WI38 (cell line): ENCODE measurements at regions not wholly inside any gene's neighbourhood (a gene's known extent, or its start where the extent isn't known, plus 50 kb on each side); places are given as distances from the start of the nearest gene placed in this dataset.
"Not testable (repeated sequence)": the region's sequence is repeated elsewhere in the genome, so short reads cannot be mapped to it uniquely, and the experiment has no call there.

Source experiments
- H3K4me3 ChIP-seq: 2 replicates; pipeline ENCODE4 v1.5.1; 2011; ENCODE audit warnings: low read depth, mild to moderate bottlenecking, control low read depth, low read length
- CTCF ChIP-seq: IDR thresholded peaks from 2 replicates; pipeline ENCODE4 v1.5.1; 2012; ENCODE audit warnings: low read depth, mild to moderate bottlenecking, control low read depth, low read length

GRCh38 chr20:53728359-53728758 is 134.7 kb upstream of the ZNF217 start:
- no peak overlapping the region for H3K4me3 ChIP-seq
- TF ChIP-seq CTCF: no peak

- H3K4me3 ChIP-seq: not testable (repeated sequence)
Measured at GRCh38 chr20:53727239-53727638, 133.6 kb upstream of the ZNF217 start.

GRCh38 chr20:53725575-53725970 is 131.9 kb upstream of the ZNF217 start:
- H3K4me3 ChIP-seq: no peak overlapping the region
- no peak for TF ChIP-seq CTCF

- no peak for TF ChIP-seq CTCF
- H3K4me3 ChIP-seq: no peak overlapping the region
Measured at GRCh38 chr20:53723621-53724020, 130.0 kb upstream of the ZNF217 start.

- no peak for TF ChIP-seq CTCF
- H3K4me3 ChIP-seq: no peak overlapping the region
Measured at GRCh38 chr20:53723045-53723444, 129.4 kb upstream of the ZNF217 start.

GRCh38 chr20:53722515-53723036 is 128.9 kb upstream of the ZNF217 start:
- no peak for TF ChIP-seq CTCF
- no peak overlapping the region for H3K4me3 ChIP-seq

GRCh38 chr20:53721445-53721963 is 127.9 kb upstream of the ZNF217 start:
- not testable (repeated sequence) for H3K4me3 ChIP-seq

- H3K4me3 ChIP-seq: not testable (repeated sequence)
Measured at GRCh38 chr20:53719171-53719803, 125.6 kb upstream of the ZNF217 start.
